ENCODE measurements at regions not wholly inside any gene's neighbourhood (a gene's known extent, or its start where the extent isn't known, plus 50 kb on each side); places are given as distances from the start of the nearest gene placed in this dataset.
"Not testable (repeated sequence)": the region's sequence is repeated elsewhere in the genome, so short reads cannot be mapped to it uniquely, and the experiment has no call there.

- no peak for TF ChIP-seq ZNF274 (IDR thresholded peaks at IDR 0.05; ENCODE audit: low read depth, low read length)
- H3K4me3 ChIP-seq (ENCODE audit: low read length) = no peak overlapping the region
Observed at GRCh38 chr17:71494062-71494855, 626.6 kb upstream of the SOX9 start.

GRCh38 chr17:71495420-71495819 lies 625.4 kb upstream of the SOX9 start:
- H3K4me3 ChIP-seq (ENCODE audit: low read length) = no peak overlapping the region
- no peak for TF ChIP-seq ZNF274 (IDR thresholded peaks at IDR 0.05; ENCODE audit: low read depth, low read length)

GRCh38 chr17:71496552-71496951 lies 624.3 kb upstream of the SOX9 start:
- no peak overlapping the region for H3K4me3 ChIP-seq (ENCODE audit: low read length)
- TF ChIP-seq ZNF274 (IDR thresholded peaks at IDR 0.05; ENCODE audit: low read depth, low read length) = no peak

GRCh38 chr17:71500761-71501555 lies 619.9 kb upstream of the SOX9 start:
- no peak overlapping the region for H3K4me3 ChIP-seq (ENCODE audit: low read length)
- no peak for TF ChIP-seq ZNF274 (IDR thresholded peaks at IDR 0.05; ENCODE audit: low read depth, low read length)

GRCh38 chr17:71501711-71502110 lies 619.1 kb upstream of the SOX9 start:
- TF ChIP-seq ZNF274 (IDR thresholded peaks at IDR 0.05; ENCODE audit: low read depth, low read length) = no peak
- H3K4me3 ChIP-seq (ENCODE audit: low read length) = no peak overlapping the region

- H3K4me3 ChIP-seq (ENCODE audit: low read length) = no peak overlapping the region
- no peak for TF ChIP-seq ZNF274 (IDR thresholded peaks at IDR 0.05; ENCODE audit: low read depth, low read length)
Observed at GRCh38 chr17:71502443-71502842, 618.4 kb upstream of the SOX9 start.

- no peak for TF ChIP-seq ZNF274 (IDR thresholded peaks at IDR 0.05; ENCODE audit: low read depth, low read length)
- no peak overlapping the region for H3K4me3 ChIP-seq (ENCODE audit: low read length)
Observed at GRCh38 chr17:71503710-71504465, 616.9 kb upstream of the SOX9 start.

- no peak for TF ChIP-seq ZNF274 (IDR thresholded peaks at IDR 0.05; ENCODE audit: low read depth, low read length)
- H3K4me3 ChIP-seq (ENCODE audit: low read length) = no peak overlapping the region
Observed at GRCh38 chr17:71505200-71505599, 615.6 kb upstream of the SOX9 start.

- no peak for TF ChIP-seq ZNF274 (IDR thresholded peaks at IDR 0.05; ENCODE audit: low read depth, low read length)
- H3K4me3 ChIP-seq (ENCODE audit: low read length) = no peak overlapping the region
Observed at GRCh38 chr17:71505981-71506380, 614.8 kb upstream of the SOX9 start.

GRCh38 chr17:71511266-71511995 lies 609.4 kb upstream of the SOX9 start:
- no peak overlapping the region for H3K4me3 ChIP-seq (ENCODE audit: low read length)
- TF ChIP-seq ZNF274 (IDR thresholded peaks at IDR 0.05; ENCODE audit: low read depth, low read length) = no peak

GRCh38 chr17:71513725-71514124 lies 607.1 kb upstream of the SOX9 start:
- not testable (repeated sequence) for H3K4me3 ChIP-seq (ENCODE audit: low read length)

- no peak overlapping the region for H3K4me3 ChIP-seq (ENCODE audit: low read length)
- TF ChIP-seq ZNF274 (IDR thresholded peaks at IDR 0.05; ENCODE audit: low read depth, low read length) = no peak
Observed at GRCh38 chr17:71516149-71516548, 604.7 kb upstream of the SOX9 start.

- no peak overlapping the region for H3K4me3 ChIP-seq (ENCODE audit: low read length)
- no peak for TF ChIP-seq ZNF274 (IDR thresholded peaks at IDR 0.05; ENCODE audit: low read depth, low read length)
Observed at GRCh38 chr17:71519285-71519684, 601.5 kb upstream of the SOX9 start.

GRCh38 chr17:71521724-71522123 lies 599.1 kb upstream of the SOX9 start:
- TF ChIP-seq ZNF274 (IDR thresholded peaks at IDR 0.05; ENCODE audit: low read depth, low read length) = no peak
- no peak overlapping the region for H3K4me3 ChIP-seq (ENCODE audit: low read length)

All from GM08714 (cell line).